B cell (primary cell): ENCODE measurements at regions not wholly inside any gene's neighbourhood (a gene's known extent, or its start where the extent isn't known, plus 50 kb on each side); places are given as distances from the start of the nearest gene placed in this dataset.

Experiments
- ATAC-seq: fragments of 200-7000 bp; cut with Tn5 transposase; one replicate; pipeline ENCODE4 v1.10.0; 2021; ENCODE audit warnings: low read depth, mild to moderate bottlenecking, moderate number of reproducible peaks, moderate library complexity
- CTCF ChIA-PET: fragments of 350-600 bp; sonication (Branson Sonifier 250); formaldehyde crosslinking; loops from one replicate; lab custom pipeline; 2021; ENCODE audit warnings: antibody characterized with exemption, inconsistent platforms; lab: Charles Lee
- POLR2A ChIA-PET: fragments of 350-600 bp; sonication (Branson Sonifier 250); formaldehyde crosslinking; loops from one replicate; lab custom pipeline; 2021; ENCODE audit warnings: antibody characterized with exemption; lab: Charles Lee
- DNase-seq: peaks from one replicate; pipeline ENCODE4 v3.0.0; 2013
- H2AFZ ChIP-seq: 2 replicates; pipeline ENCODE4 v1.6.1; 2012; ENCODE audit warnings: mild to moderate bottlenecking, low read depth, low read length; ENCODE audit not compliant: insufficient read depth, poor library complexity, severe bottlenecking
- H3K27ac ChIP-seq, 2 donors: 1 replicate in 1 of 2; 2 replicates in 1 of 2; pipeline ENCODE4 v1.5.1; 2012 to 2013; ENCODE audit warnings: low read length in 2 of 2, mild to moderate bottlenecking in 2 of 2, moderate library complexity in 1 of 2
- H3K27me3 ChIP-seq, 4 experiments: fragments of 200-600 bp in 1 of 4; sonication (generic) in 1 of 4; replicated peaks in 1 of 4; 1 replicate in 2 of 4; 2 replicates in 2 of 4; pipeline versions ENCODE4 v1.6.1 to v1.7.0; 2013 to 2016; ENCODE audit warnings: low read length in 3 of 4, mild to moderate bottlenecking in 2 of 4, mixed read lengths in 1 of 4, moderate library complexity in 1 of 4; ENCODE audit not compliant: insufficient read depth in 4 of 4, control insufficient read depth in 3 of 4; ENCODE audit errors: control extremely low read depth in 1 of 4
- H3K36me3 ChIP-seq, 2 experiments: replicated peaks in 1 of 2; 1 replicate in 1 of 2; 2 replicates in 1 of 2; pipeline versions ENCODE4 v1.6.1 to v1.7.1; 2013; ENCODE audit warnings: low read length in 1 of 2; ENCODE audit not compliant: insufficient read depth in 2 of 2, control insufficient read depth in 1 of 2; ENCODE audit errors: control extremely low read depth in 1 of 2, extremely low read depth in 1 of 2
- H3K4me1 ChIP-seq, 2 donors: fragments of 200-600 bp in 1 of 2; sonication (generic) in 1 of 2; 1 replicate in 1 of 2; 2 replicates in 1 of 2; pipeline versions ENCODE4 v1.5.1 to v1.6.1; 2013 to 2017; ENCODE audit warnings: low read length in 2 of 2; ENCODE audit not compliant: control insufficient read depth in 2 of 2, insufficient read depth in 2 of 2
- H3K4me2 ChIP-seq: replicated peaks from 2 replicates; pipeline ENCODE3; 2012; ENCODE audit warnings: mild to moderate bottlenecking, low read depth, low read length; ENCODE audit not compliant: poor library complexity, severe bottlenecking
- H3K4me3 ChIP-seq, 5 experiments: fragments of 200-600 bp in 1 of 5; sonication (generic) in 1 of 5; 1 replicate in 3 of 5; 2 replicates in 2 of 5; pipeline versions ENCODE4 v1.5.1 to v1.7.0; 2011 to 2016; ENCODE audit warnings: low read length in 4 of 5, mild to moderate bottlenecking in 4 of 5, low read depth in 2 of 5, control low read depth in 1 of 5, moderate library complexity in 1 of 5; ENCODE audit not compliant: insufficient read depth in 1 of 5; ENCODE audit errors: control extremely low read depth in 1 of 5, extremely low read depth in 1 of 5
- H3K79me2 ChIP-seq: fragments of 200-600 bp; sonication (generic); one replicate; pipeline ENCODE4 v1.6.0; 2016; ENCODE audit warnings: low read length; ENCODE audit not compliant: control insufficient read depth, insufficient read depth
- H3K9ac ChIP-seq: fragments of 200-600 bp; sonication (generic); 2 replicates; pipeline ENCODE4 v1.6.1; 2017; ENCODE audit warnings: mild to moderate bottlenecking, low read length, moderate library complexity
- H3K9me3 ChIP-seq, 3 donors: one replicate each; pipeline versions ENCODE4 v1.6.1 to v1.7.1; 2013; ENCODE audit warnings: low read length in 2 of 3; ENCODE audit not compliant: control insufficient read depth in 2 of 3, insufficient read depth in 1 of 3; ENCODE audit errors: control extremely low read depth in 1 of 3
- H4K20me1 ChIP-seq: 2 replicates; pipeline ENCODE4 v1.6.0; 2012; ENCODE audit warnings: mild to moderate bottlenecking, low read length; ENCODE audit not compliant: insufficient read depth, control insufficient read depth, poor library complexity, severe bottlenecking
- H3K27ac Mint-ChIP-seq: one replicate; pipeline ENCODE4 v1.8.0; 2021; ENCODE audit warnings: mixed read lengths
- H3K27me3 Mint-ChIP-seq: one replicate; pipeline ENCODE4 v1.8.0; 2021; ENCODE audit warnings: mixed read lengths
- H3K4me1 Mint-ChIP-seq: one replicate; pipeline ENCODE4 v1.8.0; 2021; ENCODE audit warnings: mixed read lengths
- H3K4me3 Mint-ChIP-seq: one replicate; pipeline ENCODE4 v1.8.0; 2021; ENCODE audit warnings: mixed read lengths
- H3K9me3 Mint-ChIP-seq: one replicate; pipeline ENCODE4 v1.8.0; 2022; ENCODE audit warnings: mixed read lengths; ENCODE audit not compliant: insufficient read depth
- CTCF ChIP-seq: fragments of 200-600 bp; IDR thresholded peaks from one replicate; pipeline ENCODE4 v1.8.0; 2022; ENCODE audit warnings: antibody characterized with exemption, mild to moderate bottlenecking
- EZH2 ChIP-seq: IDR thresholded peaks from 2 replicates; pipeline ENCODE4 v1.6.1; 2012; ENCODE audit warnings: borderline replicate concordance, low read depth, mild to moderate bottlenecking, moderate library complexity, low read length; ENCODE audit not compliant: insufficient read depth, poor library complexity, severe bottlenecking
- WGBS: methylation state at CpG from one replicate; pipeline ENCODE4 v1.1.5; 2013; ENCODE audit warnings: missing lambda C conversion rate; ENCODE audit not compliant: insufficient coverage; 5-methylcytosine and 5-hydroxymethylcytosine counted together
- intact Hi-C: fragments of 100-400 bp; cut with micrococcal nuclease; formaldehyde crosslinking; loops from one replicate; pipeline ENCODE4 v1.10.0; 2022

- intact Hi-C loops, result no loop called here
- POLR2A ChIA-PET, result no interaction called here
- no peak overlapping the region for H3K9ac ChIP-seq
- H3K4me2 ChIP-seq, result no peak overlapping the region
- Mint-ChIP-seq H3K4me3 (no peak overlapping the region), H3K4me1 (peaks cover 6% of the 10 kb centered on the region), H3K27ac (no peak overlapping the region), H3K27me3 (no peaks in the 10 kb centered on the region), H3K9me3 (no peaks in the 10 kb centered on the region)
- H4K20me1 ChIP-seq, result no peaks in the 10 kb centered on the region
- no peak overlapping the region for H2AFZ ChIP-seq
- no peak overlapping the region for H3K27ac ChIP-seq
- H3K4me1 ChIP-seq, result peaks cover 0 to 2% of the 10 kb centered on the region in 2 donors
- H3K27me3 ChIP-seq, result no peaks in the 10 kb centered on the region
- no peak overlapping the region for H3K4me3 ChIP-seq
- TF ChIP-seq CTCF (no peak), EZH2 (no peak)
- H3K79me2 ChIP-seq, result no peaks in the 10 kb centered on the region
- DNase-seq, result no peak
- CTCF ChIA-PET, result interaction anchor here (0.7 kb wide), 1 partner anchor 8 kb away, joined by 3 read pairs; no protein-coding TSS in a partner anchor
- ATAC-seq, result no peak
- H3K36me3 ChIP-seq, result no peaks in the 10 kb centered on the region
- 40% methylated on average over 1 of the region's 3 CpGs for WGBS
- no peaks in the 10 kb centered on the region for H3K9me3 ChIP-seq
These were observed 576.7 kb upstream of the DIPK2B start for GRCh38 chrX:45777366-45777765.

GRCh38 chrX:45775468-45775867 is 574.8 kb upstream of the DIPK2B start:
- H3K9me3 ChIP-seq, result no peaks in the 10 kb centered on the region
- H3K4me1 ChIP-seq, result peaks cover 12 to 17% of the 10 kb centered on the region in 2 donors
- DNase-seq (no peak), ATAC-seq (no peak)
- no peaks in the 10 kb centered on the region for H3K27me3 ChIP-seq
- no peak overlapping the region for H3K27ac ChIP-seq
- no peaks in the 10 kb centered on the region for H3K36me3 ChIP-seq
- H3K27ac Mint-ChIP-seq, result no peak overlapping the region
- TF ChIP-seq EZH2 (no peak), CTCF (no peak)
- WGBS, result no CpG with 5 or more reads among the region's 2 CpGs
- CTCF ChIA-PET, result interaction anchor here (0.5 kb wide), 1 partner anchor 17 kb away, joined by 3 read pairs; no protein-coding TSS in a partner anchor
- no peak overlapping the region for H3K9ac ChIP-seq
- no peaks in the 10 kb centered on the region for H4K20me1 ChIP-seq
- intact Hi-C loops, result no loop called here
- H3K4me3 ChIP-seq, result no peak overlapping the region
- POLR2A ChIA-PET, result no interaction called here
- no peaks in the 10 kb centered on the region for H3K27me3 Mint-ChIP-seq
- no peak overlapping the region for H3K4me2 ChIP-seq
- peaks cover 20% of the 10 kb centered on the region for H3K4me1 Mint-ChIP-seq
- no peaks in the 10 kb centered on the region for H3K9me3 Mint-ChIP-seq
- no peak overlapping the region for H3K4me3 Mint-ChIP-seq
- peaks cover 9% of the 10 kb centered on the region for H3K79me2 ChIP-seq
- no peak overlapping the region for H2AFZ ChIP-seq
